ENCODE measurements at regions not wholly inside any gene's neighbourhood (a gene's known extent, or its start where the extent isn't known, plus 50 kb on each side); places are given as distances from the start of the nearest gene placed in this dataset.

GRCh38 chr4:34373456-34373855 is 1870.9 kb downstream of the ARAP2 start:
- no peak overlapping the region for H3K27ac ChIP-seq (ENCODE audit: insufficient read length, low read depth, low read length)
- no peak overlapping the region for H3K4me2 ChIP-seq (ENCODE audit: insufficient read depth, insufficient read length, low read length)
- Mint-ChIP-seq H3K4me3 (no peak overlapping the region), H3K27me3 (ENCODE audit: low read depth) (no peaks in the 10 kb centered on the region), H3K9me3 (no peaks in the 10 kb centered on the region; a peak in 1 of 5 replicates), H3K27ac (no peak overlapping the region), H3K4me1 (no peaks in the 10 kb centered on the region), H3K36me3 (ENCODE audit: insufficient read depth in 1 of 3, low read depth in 3 of 3) (no peaks in the 10 kb centered on the region)
- H3K27me3 ChIP-seq (ENCODE audit: insufficient read depth, low read length): no peaks in the 10 kb centered on the region
- no peak overlapping the region for H3K14ac ChIP-seq (ENCODE audit: insufficient read depth, low read length)
- H3K23ac ChIP-seq (ENCODE audit: insufficient read length, low read depth, low read length): no peak overlapping the region
- H2BK20ac ChIP-seq (ENCODE audit: low read depth, low read length, poor library complexity, severe bottlenecking): no peak overlapping the region
- no peak overlapping the region for H2BK15ac ChIP-seq (ENCODE audit: low read depth, low read length)
- H4K20me1 ChIP-seq (ENCODE audit: control insufficient read depth, insufficient read depth, insufficient read length): no peaks in the 10 kb centered on the region
- no peak for TF ChIP-seq CTCF (conservative IDR thresholded peaks at IDR 0.05)
- H3T11ph ChIP-seq (ENCODE audit: low read length): no peak overlapping the region
- H3K4ac ChIP-seq (ENCODE audit: low read depth, low read length): no peak overlapping the region
- H2AK5ac ChIP-seq (ENCODE audit: insufficient read length, low read length): no peak overlapping the region
- H3K23me2 ChIP-seq (ENCODE audit: insufficient read length, low read depth, low read length, poor library complexity, severe bottlenecking): no peaks in the 10 kb centered on the region
- H4K5ac ChIP-seq (ENCODE audit: insufficient read length, low read depth, low read length): no peak overlapping the region
- DNase-seq: no peak
- H3K79me2 ChIP-seq (ENCODE audit: insufficient read depth, low read length): no peaks in the 10 kb centered on the region
- no peak overlapping the region for H3K56ac ChIP-seq (ENCODE audit: insufficient read length, low read depth, low read length)
- H4K91ac ChIP-seq (ENCODE audit: insufficient read length, low read depth, low read length): no peak overlapping the region
- H2BK5ac ChIP-seq (ENCODE audit: insufficient read length, low read length): no peak overlapping the region
- no peaks in the 10 kb centered on the region for H3K4me1 ChIP-seq (ENCODE audit: insufficient read depth, low read length)
- H3K9ac ChIP-seq (ENCODE audit: extremely low read depth, insufficient read length, low read length): no peak overlapping the region
- no peaks in the 10 kb centered on the region for H3K79me1 ChIP-seq (ENCODE audit: insufficient read depth, low read depth, low read length, poor library complexity, severe bottlenecking)
- no peak overlapping the region for H2BK12ac ChIP-seq (ENCODE audit: insufficient read length, low read depth, low read length)
- no peak overlapping the region for H2BK120ac ChIP-seq (ENCODE audit: low read depth, low read length, poor library complexity, severe bottlenecking)
- WGBS (ENCODE audit: extremely low coverage, insufficient read length, low lambda C conversion rate): no CpG with 5 or more reads among the region's 3 CpGs
- H2AFZ ChIP-seq (ENCODE audit: low read length): no peak overlapping the region
- H4K8ac ChIP-seq (replicated peaks; ENCODE audit: insufficient read length, low read depth, low read length): no peak overlapping the region
- H3K9me3 ChIP-seq (ENCODE audit: control insufficient read depth, low read depth, low read length): no peaks in the 10 kb centered on the region
- H3K18ac ChIP-seq (ENCODE audit: insufficient read length, low read depth, low read length): no peak overlapping the region

Data from H9 (cell line).